Cardiac fibroblast (primary cell): ENCODE measurements at regions not wholly inside any gene's neighbourhood (a gene's known extent, or its start where the extent isn't known, plus 50 kb on each side); places are given as distances from the start of the nearest gene placed in this dataset.

Experiments used
- DNase-seq, 2 donors: peaks; one replicate each; pipeline versions ENCODE4 v3.0.0 to v3.0.0-alpha.2; 2010; ENCODE audit warnings: low read depth in 2 of 2
- H3K4me3 ChIP-seq, 2 donors: replicated peaks in 1 of 2; 1 replicate in 1 of 2; 2 replicates in 1 of 2; pipeline ENCODE4 v1.5.1; 2011; ENCODE audit warnings: low read depth in 2 of 2, low read length in 2 of 2, mild to moderate bottlenecking in 2 of 2, moderate library complexity in 1 of 2
- CTCF ChIP-seq: IDR thresholded peaks from one replicate; pipeline ENCODE4 v1.5.1; 2011; ENCODE audit warnings: low read depth, mild to moderate bottlenecking, low read length, inconsistent platforms

- no peak for DNase-seq
- H3K4me3 ChIP-seq = no peak overlapping the region
- TF ChIP-seq CTCF = no peak
These were observed 380.0 kb upstream of the ADGRL2 start for GRCh38 chr1:81420760-81421159.

GRCh38 chr1:81414488-81415015 lies 386.2 kb upstream of the ADGRL2 start:
- H3K4me3 ChIP-seq = no peak overlapping the region
- TF ChIP-seq CTCF = peak; percentile 85
- DNase-seq = peak; percentile 65 to 69

GRCh38 chr1:81412954-81413353 lies 387.8 kb upstream of the ADGRL2 start:
- no peak for DNase-seq
- H3K4me3 ChIP-seq = no peak overlapping the region
- TF ChIP-seq CTCF = no peak

GRCh38 chr1:81410941-81411340 lies 389.8 kb upstream of the ADGRL2 start:
- DNase-seq = no peak
- no peak overlapping the region for H3K4me3 ChIP-seq
- no peak for TF ChIP-seq CTCF

- TF ChIP-seq CTCF = no peak
- DNase-seq = no peak
- no peak overlapping the region for H3K4me3 ChIP-seq
These were observed 390.4 kb upstream of the ADGRL2 start for GRCh38 chr1:81410351-81410750.

- H3K4me3 ChIP-seq = no peak overlapping the region
- no peak for TF ChIP-seq CTCF
- no peak for DNase-seq
These were observed 390.9 kb upstream of the ADGRL2 start for GRCh38 chr1:81409780-81410274.

GRCh38 chr1:81409262-81409661 lies 391.5 kb upstream of the ADGRL2 start:
- no peak for DNase-seq
- H3K4me3 ChIP-seq = no peak overlapping the region
- TF ChIP-seq CTCF = no peak
